ENCODE measurements at regions not wholly inside any gene's neighbourhood (a gene's known extent, or its start where the extent isn't known, plus 50 kb on each side); places are given as distances from the start of the nearest gene placed in this dataset.
"Not testable (repeated sequence)": the region's sequence is repeated elsewhere in the genome, so short reads cannot be mapped to it uniquely, and the experiment has no call there.

- DNase-seq (ENCODE audit: low read depth in 4 of 4, low spot score in 1 of 4) = no peak
Measured at GRCh38 chr12:24679126-24679525, 269.8 kb downstream of the BCAT1 start.

- DNase-seq (ENCODE audit: low read depth in 4 of 4, low spot score in 1 of 4) = no peak
Measured at GRCh38 chr12:24678436-24678835, 270.5 kb downstream of the BCAT1 start.

- DNase-seq (ENCODE audit: low read depth in 4 of 4, low spot score in 1 of 4) = no peak
Measured at GRCh38 chr12:24668563-24668962, 280.3 kb downstream of the BCAT1 start.

GRCh38 chr12:24664161-24664880, 284.6 kb downstream of the BCAT1 start:
- DNase-seq (ENCODE audit: low read depth in 4 of 4, low spot score in 1 of 4) = no peak

GRCh38 chr12:24661657-24662096, 287.2 kb downstream of the BCAT1 start:
- no peak for DNase-seq (ENCODE audit: low read depth in 4 of 4, low spot score in 1 of 4)

- DNase-seq (ENCODE audit: low read depth in 4 of 4, low spot score in 1 of 4) = no peak
Measured at GRCh38 chr12:24659016-24659415, 289.9 kb downstream of the BCAT1 start.

- DNase-seq (ENCODE audit: low read depth in 4 of 4, low spot score in 1 of 4) = not testable (repeated sequence)
Measured at GRCh38 chr12:24654344-24654743, 294.6 kb downstream of the BCAT1 start.

GRCh38 chr12:24649634-24650033, 299.3 kb downstream of the BCAT1 start:
- DNase-seq (ENCODE audit: low read depth in 4 of 4, low spot score in 1 of 4) = no peak

GRCh38 chr12:24649209-24649608, 299.7 kb downstream of the BCAT1 start:
- DNase-seq (ENCODE audit: low read depth in 4 of 4, low spot score in 1 of 4) = no peak

GRCh38 chr12:24645254-24645653, 303.6 kb downstream of the BCAT1 start:
- no peak for DNase-seq (ENCODE audit: low read depth in 4 of 4, low spot score in 1 of 4)

- DNase-seq (ENCODE audit: low read depth in 4 of 4, low spot score in 1 of 4) = no peak
Measured at GRCh38 chr12:24643120-24644119, 305.5 kb downstream of the BCAT1 start.

- no peak for DNase-seq (ENCODE audit: low read depth in 4 of 4, low spot score in 1 of 4)
Measured at GRCh38 chr12:24639641-24640040, 309.3 kb downstream of the BCAT1 start.

- DNase-seq (ENCODE audit: low read depth in 4 of 4, low spot score in 1 of 4) = no peak
Measured at GRCh38 chr12:24632466-24632865, 316.4 kb downstream of the BCAT1 start.

GRCh38 chr12:24631676-24632426, 317.1 kb downstream of the BCAT1 start:
- no peak for DNase-seq (ENCODE audit: low read depth in 4 of 4, low spot score in 1 of 4)

GRCh38 chr12:24630856-24631255, 318.0 kb downstream of the BCAT1 start:
- DNase-seq (ENCODE audit: low read depth in 4 of 4, low spot score in 1 of 4) = no peak

GRCh38 chr12:24630446-24630845, 318.5 kb downstream of the BCAT1 start:
- no peak for DNase-seq (ENCODE audit: low read depth in 4 of 4, low spot score in 1 of 4)

- no peak for DNase-seq (ENCODE audit: low read depth in 4 of 4, low spot score in 1 of 4)
Measured at GRCh38 chr12:24625103-24625502, 323.8 kb downstream of the BCAT1 start.

- DNase-seq (ENCODE audit: low read depth in 4 of 4, low spot score in 1 of 4) = not testable (repeated sequence)
Measured at GRCh38 chr12:24619954-24620353, 328.9 kb downstream of the BCAT1 start.

- no peak for DNase-seq (ENCODE audit: low read depth in 4 of 4, low spot score in 1 of 4)
Measured at GRCh38 chr12:24617471-24617870, 331.4 kb downstream of the BCAT1 start.

- DNase-seq (ENCODE audit: low read depth in 4 of 4, low spot score in 1 of 4) = no peak
Measured at GRCh38 chr12:24615967-24616411, 332.9 kb downstream of the BCAT1 start.

GRCh38 chr12:24608637-24609285, 340.1 kb downstream of the BCAT1 start:
- no peak for DNase-seq (ENCODE audit: low read depth in 4 of 4, low spot score in 1 of 4)

Measured in stimulated activated CD4-positive, alpha-beta T cell treated with anti-CD3 and anti-CD28 coated beads, Interleukin-1b, Interleukin-23, amount 100 ng/mL, for 24 hours (primary cell).